Daoy (cell line): ENCODE measurements at regions not wholly inside any gene's neighbourhood (a gene's known extent, or its start where the extent isn't known, plus 50 kb on each side); places are given as distances from the start of the nearest gene placed in this dataset.

ENCODE experiments used
- DNase-seq: peaks from one replicate; pipeline ENCODE4 v3.0.0-alpha.2; 2015; ENCODE audit warnings: low read depth

DNA sequence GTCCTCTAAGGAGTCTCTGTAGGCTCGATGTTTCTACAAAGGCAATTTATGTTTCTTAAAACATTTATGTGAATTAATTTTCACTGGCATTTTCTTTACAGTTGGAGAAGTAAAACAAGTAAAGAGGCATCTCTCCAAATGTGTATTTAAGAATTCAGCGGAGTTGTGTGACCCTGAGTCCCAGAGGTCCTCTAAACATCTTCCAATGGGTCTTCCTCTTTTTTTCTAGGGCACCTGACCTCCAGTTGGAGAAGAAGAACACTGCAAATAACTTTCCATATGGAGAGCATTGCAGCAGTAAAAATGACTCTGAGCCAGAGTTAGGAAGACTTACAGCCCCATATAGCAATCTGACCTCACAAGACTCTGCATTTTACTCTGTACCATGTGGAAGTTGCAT, 480.5 kb upstream of the RAG2 start:
- DNase-seq = no peak

GRCh38 chr11:37076866-37077265, 478.8 kb upstream of the RAG2 start:
- no peak for DNase-seq

DNA sequence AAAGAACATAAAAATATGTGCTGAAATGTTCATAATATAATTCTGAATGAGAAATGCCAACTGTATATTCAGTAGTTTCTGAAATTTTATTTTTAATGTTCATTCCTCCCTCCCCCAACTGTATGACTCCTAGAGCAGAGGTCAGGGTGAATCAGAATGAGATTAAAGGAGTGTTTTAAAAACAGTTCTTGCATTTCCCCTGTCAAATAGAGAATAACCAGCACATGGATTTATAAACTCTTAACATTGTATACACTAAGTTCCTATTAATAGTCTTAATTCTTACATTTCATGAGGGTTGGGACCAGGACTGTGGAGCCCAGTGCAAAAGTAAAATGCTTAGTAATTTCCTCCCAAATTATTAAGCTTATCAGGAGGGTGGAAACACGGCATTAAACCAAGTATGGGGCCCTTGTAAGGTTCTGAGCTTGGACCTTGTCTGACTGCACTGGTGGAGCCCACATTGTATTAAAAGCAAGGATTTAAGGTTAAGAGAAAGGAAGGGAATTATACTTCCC, 474.6 kb upstream of the RAG2 start:
- no peak for DNase-seq

DNA sequence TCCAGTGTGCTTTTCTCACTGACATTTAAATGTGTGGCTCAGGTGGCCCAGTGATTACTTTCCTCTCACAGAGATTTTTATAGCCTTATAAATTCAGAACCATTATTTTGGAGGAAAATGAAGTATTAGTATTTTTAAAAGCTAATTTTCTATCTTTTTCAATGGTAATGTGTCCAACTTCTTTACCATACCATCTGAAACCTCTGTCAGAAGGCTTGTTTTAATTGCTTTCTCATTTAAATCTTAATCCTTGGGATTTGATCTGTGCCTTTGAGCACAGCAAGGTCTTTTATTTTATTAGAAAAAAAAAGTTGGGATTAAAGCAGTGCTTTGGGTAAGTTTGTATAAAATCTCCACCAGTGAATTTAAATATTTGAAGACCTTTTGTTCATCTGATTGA, 452.3 kb upstream of the RAG2 start:
- no peak for DNase-seq

GRCh38 chr11:37040921-37041320, 442.9 kb upstream of the RAG2 start:
- no peak for DNase-seq

DNA sequence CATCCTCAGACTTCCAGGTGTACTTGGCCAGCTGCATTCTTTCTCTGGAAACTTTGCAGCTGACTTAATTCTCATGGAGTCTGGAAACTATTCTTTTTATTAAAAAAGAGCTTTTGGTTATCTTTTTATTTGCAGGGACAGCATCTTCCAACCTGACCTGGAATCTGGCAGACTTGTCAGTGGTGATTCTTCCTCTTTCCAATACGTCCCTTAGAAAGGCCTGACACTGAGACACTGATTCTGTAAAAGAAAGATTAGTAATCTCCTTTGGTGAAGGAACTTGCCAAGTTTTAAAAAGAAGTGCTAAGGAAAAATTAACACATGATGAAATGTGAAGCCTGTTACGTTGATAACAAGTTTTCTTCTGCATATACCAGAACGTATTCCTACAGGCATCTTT, 440.9 kb upstream of the RAG2 start:
- no peak for DNase-seq

DNA sequence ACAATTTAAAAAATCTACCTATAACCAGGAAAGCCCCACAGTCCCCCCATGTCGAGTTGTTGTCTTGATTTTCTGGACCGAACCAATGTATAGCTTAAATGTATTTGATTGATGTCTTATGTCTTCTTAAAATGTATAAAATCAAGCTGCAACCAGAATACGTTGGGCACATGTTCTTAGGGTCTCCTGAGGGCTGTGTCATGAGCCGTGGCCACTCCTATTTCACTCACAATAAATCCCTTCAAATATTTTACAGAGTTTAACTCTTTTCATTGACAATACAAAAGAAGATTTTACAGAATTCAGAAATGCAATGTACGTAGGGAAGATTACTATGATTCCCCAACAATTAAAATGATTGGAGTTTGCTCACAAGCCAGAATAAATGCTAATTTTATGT, 428.7 kb upstream of the RAG2 start:
- no peak for DNase-seq

- DNase-seq = no peak
Observed at GRCh38 chr11:37026326-37026725, 428.3 kb upstream of the RAG2 start.

DNA sequence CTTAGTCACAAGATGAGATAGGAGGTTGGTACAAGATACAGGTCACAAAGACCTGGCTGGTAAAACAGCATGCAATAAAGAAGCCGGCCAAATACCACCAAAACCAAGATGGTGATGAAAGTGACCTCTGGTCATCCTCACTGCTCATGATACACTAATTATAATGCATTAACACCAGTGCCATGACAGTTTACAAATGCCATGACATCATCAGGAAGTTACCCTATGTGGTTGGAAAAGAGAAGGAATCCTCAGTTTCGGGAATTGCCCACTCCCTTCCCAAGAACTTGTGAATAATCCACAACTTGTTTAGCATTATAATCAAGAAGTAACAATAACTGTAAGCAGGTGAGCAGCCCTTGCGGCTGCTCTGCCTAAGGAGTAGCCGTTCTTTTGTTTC, 408.5 kb upstream of the RAG2 start:
- no peak for DNase-seq

- no peak for DNase-seq
Observed at GRCh38 chr11:37002831-37003230, 404.8 kb upstream of the RAG2 start.

DNA sequence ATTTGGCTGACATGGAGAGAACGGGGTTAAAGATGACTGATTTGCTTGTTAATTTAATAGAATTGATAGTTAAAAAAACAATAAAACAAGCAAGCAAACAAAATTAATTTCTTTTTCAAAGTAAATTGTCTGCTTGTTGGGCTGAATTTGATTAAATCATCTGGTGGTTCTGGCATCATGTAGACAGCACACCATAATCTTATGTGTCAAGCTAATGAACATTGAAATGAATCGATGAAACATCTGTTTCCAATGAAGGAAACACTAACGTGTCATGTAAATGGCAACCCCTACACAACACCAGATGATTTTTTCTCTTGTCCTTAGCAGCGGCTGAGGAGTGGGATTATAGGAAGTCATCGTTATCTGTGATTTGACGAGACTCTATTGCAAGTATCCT, 399.6 kb upstream of the RAG2 start:
- no peak for DNase-seq

- DNase-seq = no peak
Observed at GRCh38 chr11:36996795-36997194, 398.8 kb upstream of the RAG2 start.

DNA sequence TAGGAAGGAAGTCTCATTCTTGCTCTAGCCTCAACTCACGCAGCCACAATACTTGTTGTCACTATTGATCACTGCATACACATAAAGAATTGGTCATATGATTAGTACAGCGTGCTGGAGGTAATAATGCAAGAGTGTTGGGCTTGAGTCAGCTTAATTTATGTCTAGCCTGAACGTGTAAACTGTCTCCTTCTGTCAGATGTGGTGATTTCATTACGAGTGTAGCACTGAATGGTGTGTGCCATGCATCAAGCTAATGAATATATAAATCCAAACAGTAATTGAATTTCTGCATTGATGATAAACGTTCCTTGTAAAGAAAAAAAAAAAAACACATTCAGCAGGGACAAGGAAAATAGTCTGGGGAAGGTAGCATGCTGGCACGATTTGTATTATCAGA, 396.2 kb upstream of the RAG2 start:
- no peak for DNase-seq

DNA sequence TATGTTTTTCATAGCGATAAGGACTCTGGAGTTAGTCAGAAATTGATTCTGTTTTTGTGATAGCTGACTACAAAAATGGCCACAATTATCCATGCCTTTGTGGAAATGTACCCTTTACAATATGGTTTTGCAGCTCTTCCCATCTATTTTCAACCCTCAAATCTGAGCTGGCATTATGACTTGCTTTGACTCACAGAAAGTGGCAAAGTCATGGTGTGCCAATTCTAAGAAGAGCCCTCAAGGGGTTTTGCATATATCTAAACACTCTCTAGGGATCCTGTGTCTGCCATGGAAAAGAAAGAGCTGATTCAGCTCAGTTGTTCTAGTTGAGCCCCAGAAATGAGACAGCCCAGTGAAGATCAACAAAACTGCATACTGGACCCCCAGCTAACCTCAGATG, 390.5 kb upstream of the RAG2 start:
- no peak for DNase-seq

DNA sequence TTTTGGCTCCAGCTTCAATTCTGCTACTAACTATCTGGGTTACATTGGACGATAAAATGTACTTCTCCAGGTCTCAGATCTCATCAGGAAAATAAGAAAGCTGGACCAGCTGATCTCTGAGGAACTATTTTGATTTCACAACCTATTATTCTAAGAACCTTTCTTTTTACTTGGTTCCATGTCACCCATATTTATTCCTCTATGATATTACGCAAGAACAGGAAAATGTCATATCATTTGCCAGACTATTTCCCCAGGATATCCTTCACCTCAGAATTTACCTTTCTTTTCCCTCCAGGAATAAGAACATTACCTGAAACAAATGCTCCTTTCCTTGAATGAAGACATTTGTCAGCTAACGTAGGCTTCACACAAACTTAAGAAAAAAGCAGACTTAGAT, 387.5 kb upstream of the RAG2 start:
- no peak for DNase-seq

- DNase-seq = no peak
Observed at GRCh38 chr11:36976741-36977140, 378.7 kb upstream of the RAG2 start.

- no peak for DNase-seq
Observed at GRCh38 chr11:36974771-36975170, 376.7 kb upstream of the RAG2 start.

- DNase-seq = no peak
Observed at GRCh38 chr11:36953976-36954375, 355.9 kb upstream of the RAG2 start.

DNA sequence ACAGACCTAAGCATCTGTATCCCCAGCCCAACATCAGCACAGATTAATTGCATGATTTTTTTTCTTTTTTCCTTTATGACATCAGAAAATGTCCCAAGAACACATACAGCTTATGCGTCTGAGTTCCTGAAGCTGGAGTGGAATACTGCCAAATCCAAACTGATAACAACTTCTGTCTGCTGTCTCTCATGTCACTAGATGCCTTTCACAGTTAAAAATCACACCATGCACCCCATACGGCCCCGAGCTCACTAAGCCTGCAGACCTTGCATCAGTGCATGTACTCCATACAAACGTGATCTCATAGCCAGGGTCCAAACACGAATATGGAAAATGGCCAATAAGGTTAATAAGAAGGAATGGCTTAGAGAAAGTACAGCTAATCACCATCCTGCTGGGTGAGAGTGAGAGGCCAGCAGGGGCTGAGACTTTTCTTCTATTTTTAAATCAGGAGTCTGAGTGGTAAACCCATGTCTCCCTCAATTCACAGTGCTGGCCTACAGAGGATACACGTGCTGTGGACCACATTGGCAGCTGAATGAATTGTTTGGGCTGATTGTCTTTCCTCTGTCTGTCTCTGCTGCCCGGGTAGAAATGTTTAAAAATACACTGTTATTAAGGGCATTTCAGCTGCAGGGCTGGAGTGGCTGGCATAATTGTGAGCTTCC, 350.6 kb upstream of the RAG2 start:
- DNase-seq = no peak

DNA sequence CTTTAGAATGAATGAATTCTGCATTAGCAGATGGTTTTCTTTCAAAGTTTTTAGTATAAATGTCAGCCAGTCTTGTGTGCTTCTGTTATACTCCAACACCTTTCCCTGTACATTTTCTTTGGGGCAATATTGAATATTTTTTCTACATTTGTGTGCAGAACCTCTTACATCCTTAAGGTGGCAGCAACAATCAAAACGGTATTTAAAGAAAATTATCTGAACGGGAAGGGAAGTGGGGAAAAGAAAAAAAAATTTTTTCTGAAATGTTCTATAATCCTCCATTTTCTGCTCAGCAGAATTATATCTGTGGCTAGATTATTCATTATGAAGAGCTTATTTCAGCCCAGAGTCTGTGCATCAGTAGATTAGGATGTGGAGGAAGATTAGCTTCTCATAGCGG, 347.3 kb upstream of the RAG2 start:
- DNase-seq = no peak

- DNase-seq = no peak
Observed at GRCh38 chr11:36933481-36933880, 335.4 kb upstream of the RAG2 start.

DNA sequence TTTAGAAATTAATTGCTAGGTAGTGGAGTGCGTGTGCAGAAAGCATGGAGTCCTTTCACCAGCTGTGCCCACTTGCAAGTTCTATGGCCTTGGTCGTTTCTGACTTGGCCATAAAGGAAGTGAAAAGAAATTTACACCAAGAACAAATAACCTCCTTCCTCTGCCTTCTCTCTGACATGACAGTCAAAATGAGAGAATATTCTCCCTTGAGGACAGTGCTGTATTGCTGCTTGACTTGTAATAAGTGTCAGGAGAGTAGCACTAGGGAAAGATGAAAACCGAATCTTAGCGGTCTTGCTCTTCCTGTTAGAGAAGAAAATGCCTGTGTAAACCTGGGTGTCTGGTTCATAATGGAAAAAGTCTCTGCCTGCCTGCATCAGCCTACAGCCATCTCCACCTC, 333.1 kb upstream of the RAG2 start:
- no peak for DNase-seq

- no peak for DNase-seq
Observed at GRCh38 chr11:36930256-36930655, 332.2 kb upstream of the RAG2 start.

- no peak for DNase-seq
Observed at GRCh38 chr11:36929401-36929800, 331.4 kb upstream of the RAG2 start.
